Effector CD8-positive, alpha-beta T cell (primary cell): ENCODE measurements at regions not wholly inside any gene's neighbourhood (a gene's known extent, or its start where the extent isn't known, plus 50 kb on each side); places are given as distances from the start of the nearest gene placed in this dataset.

Experiments used
- DNase-seq: peaks from one replicate; lab custom pipeline; 2025; lab: John Stamatoyannopoulos, UW

GRCh38 chr2:9772035-9772998, 71.0 kb upstream of the TAF1B start:
- no peak for DNase-seq

GRCh38 chr2:9772999-9773902, 70.0 kb upstream of the TAF1B start:
- no peak for DNase-seq

- DNase-seq = no peak
Observed at GRCh38 chr2:9773903-9774239, 69.4 kb upstream of the TAF1B start.

- no peak for DNase-seq
Observed at GRCh38 chr2:9774266-9774665, 69.0 kb upstream of the TAF1B start.

GRCh38 chr2:9775351-9775750, 67.9 kb upstream of the TAF1B start:
- no peak for DNase-seq

GRCh38 chr2:9775999-9776712, 67.1 kb upstream of the TAF1B start:
- DNase-seq = no peak

GRCh38 chr2:9777081-9777480, 66.2 kb upstream of the TAF1B start:
- no peak for DNase-seq

- no peak for DNase-seq
Observed at GRCh38 chr2:9778012-9778411, 65.3 kb upstream of the TAF1B start.

GRCh38 chr2:9778471-9779316, 64.6 kb upstream of the TAF1B start:
- DNase-seq = no peak

GRCh38 chr2:9779596-9780264, 63.5 kb upstream of the TAF1B start:
- DNase-seq = no peak

GRCh38 chr2:9780368-9781130, 62.7 kb upstream of the TAF1B start:
- no peak for DNase-seq

- no peak for DNase-seq
Observed at GRCh38 chr2:9781252-9781651, 62.0 kb upstream of the TAF1B start.

GRCh38 chr2:9782197-9782719, 61.0 kb upstream of the TAF1B start:
- no peak for DNase-seq

GRCh38 chr2:9789371-9789770, 53.9 kb upstream of the TAF1B start:
- DNase-seq = no peak

- DNase-seq = no peak
Observed at GRCh38 chr2:9790702-9791225, 52.5 kb upstream of the TAF1B start.

GRCh38 chr2:9791711-9792110, 51.6 kb upstream of the TAF1B start:
- DNase-seq = no peak

- no peak for DNase-seq
Observed at GRCh38 chr2:9793156-9793917, 49.9 kb upstream of the TAF1B start.
